Ascending aorta (tissue), 2 donors: ENCODE measurements at regions not wholly inside any gene's neighbourhood (a gene's known extent, or its start where the extent isn't known, plus 50 kb on each side); places are given as distances from the start of the nearest gene placed in this dataset.
"Not testable (repeated sequence)": the region's sequence is repeated elsewhere in the genome, so short reads cannot be mapped to it uniquely, and the experiment has no call there.

Source experiments
- DNase-seq, 2 donors: peaks; one replicate each; pipeline ENCODE4 v3.0.0-alpha.2; 2019; ENCODE audit warnings: low spot score in 2 of 2
- H3K27ac ChIP-seq, 2 donors: fragments of 200-600 bp; sonication (generic); one replicate each; pipeline ENCODE4 v1.5.1; 2016 to 2017; ENCODE audit warnings: mild to moderate bottlenecking in 1 of 2
- H3K27me3 ChIP-seq: fragments of 200-600 bp; sonication (generic); one replicate; pipeline ENCODE4 v1.5.1; 2017
- H3K36me3 ChIP-seq, 2 donors: fragments of 200-600 bp; sonication (generic); one replicate each; pipeline ENCODE4 v1.5.1; 2016
- H3K4me1 ChIP-seq, 2 donors: fragments of 200-600 bp; sonication (generic); one replicate each; pipeline ENCODE4 v1.5.1; 2016 to 2017; ENCODE audit warnings: mild to moderate bottlenecking in 1 of 2
- H3K4me3 ChIP-seq, 2 donors: fragments of 200-600 bp; sonication (generic); one replicate each; pipeline ENCODE4 v1.5.1; 2016 to 2017; ENCODE audit warnings: mild to moderate bottlenecking in 1 of 2
- H3K9me3 ChIP-seq, 2 donors: fragments of 200-600 bp; sonication (generic); one replicate each; pipeline ENCODE4 v1.5.1; 2016
- intact Hi-C: fragments of 100-400 bp; cut with DNase I; formaldehyde crosslinking; loops from one replicate; pipeline ENCODE4 v1.15.1; 2023
- TF ChIP-seq, protein P1 (sequence below), 3 experiments: fragments of 200-600 bp in 2 of 3; fragments of 450-650 bp in 1 of 3; sonication (generic) in 2 of 3; IDR thresholded peaks; one replicate each; pipeline ENCODE4 v1.5.1; 2016 to 2019; ENCODE audit warnings: antibody characterized with exemption in 3 of 3, mild to moderate bottlenecking in 1 of 3, moderate library complexity in 1 of 3

DNA sequence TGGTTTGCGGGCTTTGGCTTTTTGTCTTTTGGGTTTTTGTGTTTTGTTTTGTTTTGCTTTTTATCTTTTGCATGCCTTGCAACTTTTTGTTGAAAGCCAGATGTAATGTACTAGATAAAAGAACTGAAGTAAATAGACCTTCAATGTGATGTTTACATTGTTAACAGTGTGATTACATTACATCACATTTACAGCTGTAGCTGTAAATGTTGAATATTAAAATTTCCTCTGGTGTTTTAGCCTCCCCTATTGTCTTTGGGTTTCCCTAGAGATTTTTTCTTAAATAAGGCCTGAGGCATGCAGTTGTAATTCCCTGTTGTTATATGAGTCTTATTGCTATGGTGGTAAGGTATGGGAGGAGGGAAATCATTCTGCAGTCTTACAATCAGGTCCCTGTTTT is 275.0 kb downstream of the PARM1 start:
- intact Hi-C loops = no loop called here

GRCh38 chr4:75195111-75195510 is 262.2 kb downstream of the PARM1 start:
- intact Hi-C loops = no loop called here
- H3K4me1 ChIP-seq = no peaks in the 10 kb centered on the region
- no peaks in the 10 kb centered on the region for H3K27me3 ChIP-seq
- DNase-seq = no peak
- H3K4me3 ChIP-seq = no peak overlapping the region
- TF ChIP-seq, protein P1, sequence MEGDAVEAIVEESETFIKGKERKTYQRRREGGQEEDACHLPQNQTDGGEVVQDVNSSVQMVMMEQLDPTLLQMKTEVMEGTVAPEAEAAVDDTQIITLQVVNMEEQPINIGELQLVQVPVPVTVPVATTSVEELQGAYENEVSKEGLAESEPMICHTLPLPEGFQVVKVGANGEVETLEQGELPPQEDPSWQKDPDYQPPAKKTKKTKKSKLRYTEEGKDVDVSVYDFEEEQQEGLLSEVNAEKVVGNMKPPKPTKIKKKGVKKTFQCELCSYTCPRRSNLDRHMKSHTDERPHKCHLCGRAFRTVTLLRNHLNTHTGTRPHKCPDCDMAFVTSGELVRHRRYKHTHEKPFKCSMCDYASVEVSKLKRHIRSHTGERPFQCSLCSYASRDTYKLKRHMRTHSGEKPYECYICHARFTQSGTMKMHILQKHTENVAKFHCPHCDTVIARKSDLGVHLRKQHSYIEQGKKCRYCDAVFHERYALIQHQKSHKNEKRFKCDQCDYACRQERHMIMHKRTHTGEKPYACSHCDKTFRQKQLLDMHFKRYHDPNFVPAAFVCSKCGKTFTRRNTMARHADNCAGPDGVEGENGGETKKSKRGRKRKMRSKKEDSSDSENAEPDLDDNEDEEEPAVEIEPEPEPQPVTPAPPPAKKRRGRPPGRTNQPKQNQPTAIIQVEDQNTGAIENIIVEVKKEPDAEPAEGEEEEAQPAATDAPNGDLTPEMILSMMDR (IDR thresholded peaks at IDR 0.05) = no peak
- no peaks in the 10 kb centered on the region for H3K9me3 ChIP-seq
- H3K27ac ChIP-seq = no peak overlapping the region
- H3K36me3 ChIP-seq = no peaks in the 10 kb centered on the region

More for the DNA sequence above, 275.0 kb downstream of the PARM1 start:
- no peaks in the 10 kb centered on the region for H3K4me1 ChIP-seq
- no peak overlapping the region for H3K4me3 ChIP-seq
- no peaks in the 10 kb centered on the region for H3K36me3 ChIP-seq
- H3K9me3 ChIP-seq = no peaks in the 10 kb centered on the region
- no peaks in the 10 kb centered on the region for H3K27me3 ChIP-seq
- no peak for DNase-seq
- TF ChIP-seq, protein P1 (IDR thresholded peaks at IDR 0.05) = no peak
- H3K27ac ChIP-seq = no peak overlapping the region

- H3K4me3 ChIP-seq = no peak overlapping the region
- no peaks in the 10 kb centered on the region for H3K36me3 ChIP-seq
- intact Hi-C loops = no loop called here
- H3K27ac ChIP-seq = no peak overlapping the region
- TF ChIP-seq, protein P1 (IDR thresholded peaks at IDR 0.05) = no peak
- H3K4me1 ChIP-seq = no peaks in the 10 kb centered on the region
- no peaks in the 10 kb centered on the region for H3K27me3 ChIP-seq
- DNase-seq = no peak
- H3K9me3 ChIP-seq = no peaks in the 10 kb centered on the region
Observed at GRCh38 chr4:75194180-75194579, 261.3 kb downstream of the PARM1 start.

DNA sequence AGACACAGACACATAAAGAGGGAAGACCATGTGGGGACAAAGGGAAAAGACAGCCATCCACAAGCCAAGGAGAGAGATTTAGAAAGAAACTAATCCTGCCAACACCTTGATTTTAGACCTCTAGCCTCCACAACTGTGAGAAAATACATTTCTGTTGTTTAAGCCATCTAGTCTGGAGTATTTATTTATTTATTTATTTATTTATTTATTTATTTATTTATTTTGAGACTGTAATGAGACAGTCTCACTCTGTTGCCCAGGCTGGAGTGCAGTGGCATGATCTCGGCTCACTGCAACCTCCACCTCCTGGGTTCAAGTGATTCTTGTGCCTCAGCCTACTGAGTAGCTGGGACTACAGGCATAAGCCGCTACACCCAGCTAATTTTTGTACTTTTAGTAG is 259.3 kb downstream of the PARM1 start:
- H3K4me1 ChIP-seq, H3K4me3 ChIP-seq, H3K27ac ChIP-seq, H3K9me3 ChIP-seq, H3K36me3 ChIP-seq, intact Hi-C loops, DNase-seq, H3K27me3 ChIP-seq: not testable (repeated sequence)

DNA sequence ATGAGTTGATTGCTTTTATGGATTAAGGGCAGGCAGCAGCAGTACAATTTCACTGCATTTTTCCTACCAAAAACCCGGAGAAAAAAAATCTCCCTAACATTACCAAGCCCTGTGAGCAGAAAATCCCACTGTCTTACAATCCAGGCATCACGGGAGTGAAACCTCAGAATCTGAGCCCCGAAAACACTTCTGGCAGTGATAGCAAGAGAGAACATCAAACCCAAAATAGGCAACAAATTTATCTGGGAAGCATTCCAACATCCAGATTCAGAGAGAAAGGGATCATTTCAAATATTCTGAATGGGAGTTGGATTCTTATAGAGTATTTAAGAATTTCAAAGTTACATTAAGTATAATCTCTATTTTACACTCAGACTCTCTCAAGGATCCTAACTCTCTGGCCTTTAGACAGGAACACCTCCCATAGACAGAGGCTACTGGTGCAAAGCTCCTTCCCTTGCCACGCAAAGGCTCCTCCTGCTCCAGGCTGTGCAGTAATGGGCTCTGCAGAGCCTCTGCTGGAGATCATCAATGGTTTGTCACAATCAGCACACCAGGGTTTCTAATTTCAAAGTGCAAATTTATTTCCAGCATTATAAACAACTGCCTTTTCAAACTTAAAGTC is 256.9 kb downstream of the PARM1 start:
- no peaks in the 10 kb centered on the region for H3K9me3 ChIP-seq
- intact Hi-C loops = no loop called here
- no peaks in the 10 kb centered on the region for H3K27me3 ChIP-seq
- H3K4me1 ChIP-seq = no peaks in the 10 kb centered on the region
- H3K36me3 ChIP-seq = no peaks in the 10 kb centered on the region
- no peak overlapping the region for H3K4me3 ChIP-seq
- no peak overlapping the region for H3K27ac ChIP-seq
- no peak for DNase-seq
- TF ChIP-seq, protein P1 (IDR thresholded peaks at IDR 0.05) = no peak

GRCh38 chr4:75180790-75181776 is 248.2 kb downstream of the PARM1 start:
- no peaks in the 10 kb centered on the region for H3K27me3 ChIP-seq
- H3K27ac ChIP-seq = no peak overlapping the region
- intact Hi-C loops = no loop called here
- no peaks in the 10 kb centered on the region for H3K4me1 ChIP-seq
- no peaks in the 10 kb centered on the region for H3K36me3 ChIP-seq
- DNase-seq = no peak
- peaks cover 0 to 14% of the 10 kb centered on the region in 2 donors for H3K9me3 ChIP-seq
- TF ChIP-seq, protein P1 (IDR thresholded peaks at IDR 0.05) = no peak
- no peak overlapping the region for H3K4me3 ChIP-seq
